ENCODE measurements at regions not wholly inside any gene's neighbourhood (a gene's known extent, or its start where the extent isn't known, plus 50 kb on each side); places are given as distances from the start of the nearest gene placed in this dataset.

- no peak for DNase-seq (ENCODE audit: low read depth, low spot score)
- H3K4me3 ChIP-seq (replicated peaks in 1 of 2; ENCODE audit: low read depth in 1 of 2, low read length in 2 of 2), result no peak overlapping the region
- no peaks in the 10 kb centered on the region for H3K27me3 ChIP-seq (ENCODE audit: insufficient read depth, low read length)
- ChIA-PET RAD21 (ENCODE audit: low non-redundant PET in 1 of 2, low total read pairs in 2 of 2, uncharacterized antibody in 2 of 2, unreplicated experiment in 2 of 2) (no interaction called here), CTCF (no interaction called here), POLR2A (no interaction called here)
- H3K4me2 ChIP-seq (ENCODE audit: low read length), result no peak overlapping the region
- no peaks in the 10 kb centered on the region for H3K9me3 ChIP-seq (ENCODE audit: control insufficient read depth in 1 of 2, insufficient read depth in 1 of 2, low read depth in 1 of 2, low read length in 2 of 2)
- no peak overlapping the region for H3K27ac ChIP-seq (ENCODE audit: low read depth, low read length)
- H3K4me1 ChIP-seq (ENCODE audit: control insufficient read depth in 1 of 2, insufficient read depth in 2 of 2, low read length in 2 of 2), result no peaks in the 10 kb centered on the region
- H4K20me1 ChIP-seq (ENCODE audit: insufficient read depth), result no peaks in the 10 kb centered on the region
- BruUV-seq (replicated peaks), result no TSS peak
- H3K9me2 ChIP-seq (ENCODE audit: insufficient read depth), result no peaks in the 10 kb centered on the region
- intact Hi-C loops (cut with micrococcal nuclease), result no loop called here
- H3K79me2 ChIP-seq (ENCODE audit: insufficient read depth, low read length), result no peaks in the 10 kb centered on the region
- no peak overlapping the region for H3K9ac ChIP-seq (ENCODE audit: low read length)
- H3K36me3 ChIP-seq (ENCODE audit: control insufficient read depth in 1 of 2, insufficient read depth in 2 of 2, low read length in 2 of 2), result no peaks in the 10 kb centered on the region
- ATAC-seq, result no peak
- H2AFZ ChIP-seq (ENCODE audit: low read depth, low read length, poor library complexity, severe bottlenecking), result no peak overlapping the region
- TF ChIP-seq, protein P1, sequence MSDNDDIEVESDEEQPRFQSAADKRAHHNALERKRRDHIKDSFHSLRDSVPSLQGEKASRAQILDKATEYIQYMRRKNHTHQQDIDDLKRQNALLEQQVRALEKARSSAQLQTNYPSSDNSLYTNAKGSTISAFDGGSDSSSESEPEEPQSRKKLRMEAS (IDR thresholded peaks at IDR 0.05), result no peak
- TF ChIP-seq POLR2AphosphoS5 (IDR thresholded peaks at IDR 0.05; ENCODE audit: low read depth, low read length) (no peak), TCF7L2 (IDR thresholded peaks at IDR 0.05; ENCODE audit: borderline replicate concordance, extremely low read depth, insufficient read depth, insufficient read length) (no peak), YY1 (IDR thresholded peaks at IDR 0.05; ENCODE audit: extremely low read depth, insufficient replicate concordance, low read depth, low read length) (no peak), JUND (IDR thresholded peaks at IDR 0.05) (no peak), POLR2A (IDR thresholded peaks at IDR 0.05; ENCODE audit: borderline replicate concordance, extremely low read depth, insufficient read depth, insufficient read length) (no peak), ZBTB33 (IDR thresholded peaks at IDR 0.05; ENCODE audit: extremely low read depth, insufficient replicate concordance, low read length) (no peak), SP1 (IDR thresholded peaks at IDR 0.05; ENCODE audit: low read depth) (no peak), FOSL1 (IDR thresholded peaks at IDR 0.05; ENCODE audit: low read depth) (no peak), ELF1 (IDR thresholded peaks at IDR 0.05; ENCODE audit: borderline replicate concordance, low read depth) (no peak), ZNF274 (IDR thresholded peaks at IDR 0.05; ENCODE audit: low read depth, low read length) (no peak), EGR1 (IDR thresholded peaks at IDR 0.05; ENCODE audit: low read depth) (no peak), ATF3 (IDR thresholded peaks at IDR 0.05) (no peak)
- TF ChIP-seq, protein P2, sequence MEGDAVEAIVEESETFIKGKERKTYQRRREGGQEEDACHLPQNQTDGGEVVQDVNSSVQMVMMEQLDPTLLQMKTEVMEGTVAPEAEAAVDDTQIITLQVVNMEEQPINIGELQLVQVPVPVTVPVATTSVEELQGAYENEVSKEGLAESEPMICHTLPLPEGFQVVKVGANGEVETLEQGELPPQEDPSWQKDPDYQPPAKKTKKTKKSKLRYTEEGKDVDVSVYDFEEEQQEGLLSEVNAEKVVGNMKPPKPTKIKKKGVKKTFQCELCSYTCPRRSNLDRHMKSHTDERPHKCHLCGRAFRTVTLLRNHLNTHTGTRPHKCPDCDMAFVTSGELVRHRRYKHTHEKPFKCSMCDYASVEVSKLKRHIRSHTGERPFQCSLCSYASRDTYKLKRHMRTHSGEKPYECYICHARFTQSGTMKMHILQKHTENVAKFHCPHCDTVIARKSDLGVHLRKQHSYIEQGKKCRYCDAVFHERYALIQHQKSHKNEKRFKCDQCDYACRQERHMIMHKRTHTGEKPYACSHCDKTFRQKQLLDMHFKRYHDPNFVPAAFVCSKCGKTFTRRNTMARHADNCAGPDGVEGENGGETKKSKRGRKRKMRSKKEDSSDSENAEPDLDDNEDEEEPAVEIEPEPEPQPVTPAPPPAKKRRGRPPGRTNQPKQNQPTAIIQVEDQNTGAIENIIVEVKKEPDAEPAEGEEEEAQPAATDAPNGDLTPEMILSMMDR (IDR thresholded peaks at IDR 0.05 in 2 of 3, conservative IDR thresholded peaks at IDR 0.05 in 1 of 3; ENCODE audit: borderline replicate concordance in 1 of 3, insufficient read depth in 1 of 3, low read depth in 2 of 3, low read length in 2 of 3), result no peak
These were observed 428.8 kb upstream of the FIGN start for GRCh38 chr2:164164602-164165001.
